Gastrocnemius medialis (tissue), 4 donors: ENCODE measurements at regions not wholly inside any gene's neighbourhood (a gene's known extent, or its start where the extent isn't known, plus 50 kb on each side); places are given as distances from the start of the nearest gene placed in this dataset.

Source experiments
- POLR2A ChIP-seq, 2 donors: fragments of 450-650 bp; IDR thresholded peaks; one replicate each; pipeline ENCODE4 v1.6.1; 2017; ENCODE audit warnings: antibody characterized with exemption in 2 of 2, mild to moderate bottlenecking in 2 of 2, moderate library complexity in 2 of 2
- TF ChIP-seq, protein P1 (sequence below), 5 experiments: fragments of 450-650 bp in 3 of 5; fragments of 200-600 bp in 2 of 5; sonication (generic) in 2 of 5; IDR thresholded peaks in 4 of 5; conservative IDR thresholded peaks in 1 of 5; 1 replicate in 4 of 5; 2 replicates in 1 of 5; pipeline ENCODE4 v1.5.1; 2016 to 2019; ENCODE audit warnings: antibody characterized with exemption in 5 of 5, mild to moderate bottlenecking in 3 of 5, moderate library complexity in 3 of 5

DNA sequence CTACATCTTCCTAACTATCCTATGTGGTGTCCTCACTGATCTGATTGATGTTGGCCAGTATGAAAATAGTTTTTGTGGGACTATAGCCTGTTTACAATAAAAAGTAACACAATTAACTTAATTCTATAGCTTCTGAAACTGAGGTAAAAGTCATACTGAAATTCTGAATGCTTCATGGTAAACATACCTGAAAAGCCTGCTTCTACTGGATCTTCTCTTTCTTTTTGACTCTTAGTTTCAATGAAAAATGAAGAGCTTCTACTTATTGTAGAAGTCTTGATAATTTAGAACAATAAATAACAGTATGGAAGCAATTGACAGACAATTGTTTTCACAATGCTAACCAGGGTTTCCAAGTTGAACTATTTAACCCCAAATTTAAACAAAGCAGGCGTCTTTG is 383.9 kb upstream of the MMS22L start:
- TF ChIP-seq, protein P1, sequence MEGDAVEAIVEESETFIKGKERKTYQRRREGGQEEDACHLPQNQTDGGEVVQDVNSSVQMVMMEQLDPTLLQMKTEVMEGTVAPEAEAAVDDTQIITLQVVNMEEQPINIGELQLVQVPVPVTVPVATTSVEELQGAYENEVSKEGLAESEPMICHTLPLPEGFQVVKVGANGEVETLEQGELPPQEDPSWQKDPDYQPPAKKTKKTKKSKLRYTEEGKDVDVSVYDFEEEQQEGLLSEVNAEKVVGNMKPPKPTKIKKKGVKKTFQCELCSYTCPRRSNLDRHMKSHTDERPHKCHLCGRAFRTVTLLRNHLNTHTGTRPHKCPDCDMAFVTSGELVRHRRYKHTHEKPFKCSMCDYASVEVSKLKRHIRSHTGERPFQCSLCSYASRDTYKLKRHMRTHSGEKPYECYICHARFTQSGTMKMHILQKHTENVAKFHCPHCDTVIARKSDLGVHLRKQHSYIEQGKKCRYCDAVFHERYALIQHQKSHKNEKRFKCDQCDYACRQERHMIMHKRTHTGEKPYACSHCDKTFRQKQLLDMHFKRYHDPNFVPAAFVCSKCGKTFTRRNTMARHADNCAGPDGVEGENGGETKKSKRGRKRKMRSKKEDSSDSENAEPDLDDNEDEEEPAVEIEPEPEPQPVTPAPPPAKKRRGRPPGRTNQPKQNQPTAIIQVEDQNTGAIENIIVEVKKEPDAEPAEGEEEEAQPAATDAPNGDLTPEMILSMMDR (IDR thresholded peaks at IDR 0.05 in 4 of 5, conservative IDR thresholded peaks at IDR 0.05 in 1 of 5): no peak
- TF ChIP-seq POLR2A (IDR thresholded peaks at IDR 0.05): no peak
